CD8-positive, alpha-beta memory T cell (primary cell): ENCODE measurements at regions not wholly inside any gene's neighbourhood (a gene's known extent, or its start where the extent isn't known, plus 50 kb on each side); places are given as distances from the start of the nearest gene placed in this dataset.
"Not testable (repeated sequence)": the region's sequence is repeated elsewhere in the genome, so short reads cannot be mapped to it uniquely, and the experiment has no call there.

Experiments
- CTCF ChIA-PET: fragments of 350-600 bp; sonication (Branson Sonifier 250); formaldehyde crosslinking; loops from one replicate; lab custom pipeline; 2021; ENCODE audit warnings: antibody characterized with exemption; lab: Charles Lee
- POLR2A ChIA-PET: fragments of 350-600 bp; sonication (Branson Sonifier 250); formaldehyde crosslinking; loops from one replicate; lab custom pipeline; 2021; ENCODE audit warnings: antibody characterized with exemption; lab: Charles Lee
- DNase-seq, 5 donors: peaks; one replicate each; pipeline versions ENCODE4 v3.0.0 to v3.0.0-alpha.2; 2020 to 2022; ENCODE audit warnings: mixed read lengths in 1 of 5
- H3K27ac ChIP-seq: one replicate; pipeline ENCODE4 v1.7.0; 2013; ENCODE audit warnings: low read depth, mild to moderate bottlenecking, low read length, moderate library complexity
- H3K27me3 ChIP-seq: 2 replicates; pipeline ENCODE4 v1.7.0; 2013; ENCODE audit warnings: low read length, mild to moderate bottlenecking; ENCODE audit not compliant: insufficient read depth, poor library complexity, severe bottlenecking
- H3K36me3 ChIP-seq: 2 replicates; pipeline ENCODE4 v1.7.0; 2013; ENCODE audit warnings: mild to moderate bottlenecking, low read length, moderate library complexity; ENCODE audit not compliant: insufficient read depth
- H3K4me1 ChIP-seq: 2 replicates; pipeline ENCODE4 v1.7.0; 2013; ENCODE audit warnings: mild to moderate bottlenecking, low read length, moderate library complexity; ENCODE audit not compliant: insufficient read depth
- H3K4me3 ChIP-seq: 2 replicates; pipeline ENCODE4 v1.7.0; 2013; ENCODE audit warnings: mild to moderate bottlenecking, low read length
- H3K9me3 ChIP-seq: 2 replicates; pipeline ENCODE4 v1.7.0; 2013; ENCODE audit warnings: mild to moderate bottlenecking, low read length
- H3K27ac Mint-ChIP-seq, 8 donors: one replicate each; pipeline ENCODE4 v1.8.0; 2020 to 2021; ENCODE audit warnings: mixed read lengths in 8 of 8, mild to moderate bottlenecking in 6 of 8, inconsistent platforms in 3 of 8, moderate library complexity in 3 of 8
- H3K27me3 Mint-ChIP-seq, 2 donors: one replicate each; pipeline ENCODE4 v1.8.0; 2020 to 2021; ENCODE audit warnings: mixed read lengths in 2 of 2, mild to moderate bottlenecking in 1 of 2, moderate library complexity in 1 of 2
- H3K36me3 Mint-ChIP-seq, 3 donors: one replicate each; pipeline ENCODE4 v1.8.0; 2020 to 2021; ENCODE audit warnings: mixed read lengths in 3 of 3, inconsistent platforms in 1 of 3, mild to moderate bottlenecking in 1 of 3
- H3K4me1 Mint-ChIP-seq, 3 donors: one replicate each; pipeline ENCODE4 v1.8.0; 2020 to 2021; ENCODE audit warnings: mixed read lengths in 3 of 3, inconsistent platforms in 1 of 3, mild to moderate bottlenecking in 1 of 3
- H3K4me3 Mint-ChIP-seq, 7 donors: one replicate each; pipeline ENCODE4 v1.8.0; 2020 to 2021; ENCODE audit warnings: mixed read lengths in 7 of 7, mild to moderate bottlenecking in 6 of 7, moderate library complexity in 4 of 7, inconsistent platforms in 2 of 7
- H3K9me3 Mint-ChIP-seq, 5 donors: one replicate each; pipeline ENCODE4 v1.8.0; 2020 to 2022; ENCODE audit warnings: mixed read lengths in 5 of 5, mild to moderate bottlenecking in 3 of 5, moderate library complexity in 2 of 5, inconsistent platforms in 1 of 5

DNA sequence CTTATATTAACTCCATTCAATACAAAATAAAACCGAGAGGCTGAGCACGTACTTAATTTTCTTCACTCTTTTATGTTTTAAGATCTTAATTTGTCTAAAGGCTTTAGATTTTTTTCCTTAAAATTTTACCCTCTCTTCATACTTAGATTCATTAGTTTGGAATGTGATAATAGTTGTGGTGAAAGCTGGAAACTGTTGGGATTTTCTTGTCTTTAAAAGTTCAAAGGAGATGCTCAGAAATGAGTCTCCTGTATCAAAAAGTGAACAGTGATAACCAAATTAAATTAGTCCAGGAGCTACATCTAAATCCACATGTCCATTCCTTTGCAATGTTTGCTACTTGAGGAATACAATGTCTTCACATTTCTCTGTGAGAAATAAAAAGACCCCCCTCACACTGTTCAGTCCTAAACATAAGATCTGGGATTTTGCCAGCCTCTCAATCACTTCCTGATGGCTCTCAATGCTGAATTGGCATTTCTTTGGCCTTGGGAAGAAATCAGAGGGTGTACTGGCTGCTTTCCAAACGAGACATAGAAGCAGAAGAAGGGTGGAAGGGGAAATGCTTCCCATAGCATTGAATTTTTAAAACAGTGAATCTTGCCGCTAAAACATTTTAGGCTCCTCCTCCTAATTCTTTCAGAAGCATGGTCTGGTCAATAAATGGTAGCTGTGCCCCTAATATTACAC lies 245.0 kb downstream of the SHOX2 start:
- no peak overlapping the region for H3K27ac ChIP-seq
- H3K27me3 Mint-ChIP-seq = peaks cover 0 to 3% of the 10 kb centered on the region in 2 donors
- DNase-seq = no peak
- POLR2A ChIA-PET = no interaction called here
- CTCF ChIA-PET = no interaction called here
- peaks cover 0 to 2% (median 0%) of the 10 kb centered on the region in 5 donors for H3K9me3 Mint-ChIP-seq
- H3K27me3 ChIP-seq = no peaks in the 10 kb centered on the region
- H3K4me1 Mint-ChIP-seq = no peaks in the 10 kb centered on the region
- no peaks in the 10 kb centered on the region for H3K4me1 ChIP-seq
- H3K27ac Mint-ChIP-seq = no peak overlapping the region
- no peaks in the 10 kb centered on the region for H3K9me3 ChIP-seq
- no peak overlapping the region for H3K4me3 ChIP-seq
- no peak overlapping the region for H3K4me3 Mint-ChIP-seq
- no peaks in the 10 kb centered on the region for H3K36me3 ChIP-seq
- H3K36me3 Mint-ChIP-seq = no peaks in the 10 kb centered on the region

DNA sequence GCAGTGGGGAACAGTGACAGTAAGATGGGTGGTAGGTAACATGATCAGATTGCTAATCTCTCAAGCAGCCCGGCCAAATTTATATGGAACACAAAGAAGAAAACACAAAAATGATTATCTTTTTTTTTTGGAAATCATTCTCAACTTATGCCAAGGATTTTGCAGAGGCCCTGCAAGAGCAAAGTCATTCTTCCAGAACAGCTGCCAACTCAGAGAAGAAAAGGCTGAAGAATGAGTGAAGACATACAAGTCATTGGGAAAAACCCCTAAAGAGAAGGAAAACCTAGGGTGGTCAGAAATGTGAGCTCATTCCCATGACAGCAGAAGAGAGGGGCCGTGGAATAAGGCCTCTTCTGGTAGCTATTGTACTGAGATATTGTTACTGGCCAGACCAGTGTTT lies 246.7 kb downstream of the SHOX2 start:
- no peaks in the 10 kb centered on the region for H3K36me3 ChIP-seq
- no peak overlapping the region for H3K27ac Mint-ChIP-seq
- H3K4me3 ChIP-seq = no peak overlapping the region
- no peak overlapping the region for H3K4me3 Mint-ChIP-seq
- H3K4me1 ChIP-seq = no peaks in the 10 kb centered on the region
- no peak overlapping the region for H3K27ac ChIP-seq
- H3K27me3 Mint-ChIP-seq = peaks cover 0 to 3% of the 10 kb centered on the region in 2 donors
- CTCF ChIA-PET = no interaction called here
- no peaks in the 10 kb centered on the region for H3K4me1 Mint-ChIP-seq
- H3K36me3 Mint-ChIP-seq = no peaks in the 10 kb centered on the region
- no peaks in the 10 kb centered on the region for H3K9me3 Mint-ChIP-seq
- no peaks in the 10 kb centered on the region for H3K27me3 ChIP-seq
- H3K9me3 ChIP-seq = no peaks in the 10 kb centered on the region
- POLR2A ChIA-PET = no interaction called here
- DNase-seq = no peak

DNA sequence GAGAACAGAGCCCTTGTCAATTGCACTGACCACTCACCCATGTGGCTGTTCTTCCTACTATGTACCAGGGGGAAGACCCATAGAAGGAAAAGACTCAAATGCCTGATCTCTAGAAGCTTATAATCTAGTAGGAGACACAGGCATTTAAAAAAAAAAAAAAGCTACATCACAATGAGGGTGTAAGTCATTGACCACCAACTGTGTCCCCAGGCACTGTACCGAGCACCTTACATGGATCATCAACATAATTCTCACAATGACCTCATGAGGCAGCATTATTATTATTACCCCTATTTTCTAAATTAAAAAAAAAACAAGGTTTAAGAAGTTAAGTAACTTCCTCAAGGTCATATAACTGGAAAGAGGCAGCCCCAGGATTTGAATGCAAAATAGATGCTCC lies 247.4 kb downstream of the SHOX2 start:
- POLR2A ChIA-PET = no interaction called here
- CTCF ChIA-PET = no interaction called here
- Mint-ChIP-seq H3K27me3 (peaks cover 0 to 3% of the 10 kb centered on the region in 2 donors), H3K4me1 (no peaks in the 10 kb centered on the region), H3K27ac (no peak overlapping the region), H3K9me3 (no peaks in the 10 kb centered on the region), H3K4me3 (no peak overlapping the region), H3K36me3 (no peaks in the 10 kb centered on the region)
- DNase-seq = no peak
- H3K36me3 ChIP-seq = no peaks in the 10 kb centered on the region
- no peaks in the 10 kb centered on the region for H3K4me1 ChIP-seq
- no peaks in the 10 kb centered on the region for H3K27me3 ChIP-seq
- H3K4me3 ChIP-seq = no peak overlapping the region
- no peaks in the 10 kb centered on the region for H3K9me3 ChIP-seq
- no peak overlapping the region for H3K27ac ChIP-seq

DNA sequence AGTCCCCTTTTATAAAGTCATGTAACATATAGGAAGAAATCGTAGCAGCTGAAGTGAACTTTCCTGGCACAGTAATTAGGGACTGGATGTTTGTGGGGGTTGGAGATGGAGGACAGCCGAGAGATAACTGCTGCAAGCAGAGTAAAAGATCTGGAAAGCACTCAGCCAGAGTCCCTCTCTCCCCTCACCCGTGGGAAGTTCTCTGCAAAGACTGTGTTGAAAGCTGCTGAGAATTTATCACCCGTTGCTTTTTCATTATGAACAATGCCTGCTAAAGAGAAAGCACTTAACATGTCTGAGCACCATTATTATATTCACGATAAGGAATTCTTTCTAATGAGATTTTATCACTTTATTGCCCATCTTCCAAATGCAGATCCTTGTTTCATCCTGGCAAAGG lies 248.8 kb downstream of the SHOX2 start:
- DNase-seq = no peak
- no peaks in the 10 kb centered on the region for H3K36me3 ChIP-seq
- H3K4me1 Mint-ChIP-seq = no peaks in the 10 kb centered on the region
- no peak overlapping the region for H3K4me3 Mint-ChIP-seq
- no peaks in the 10 kb centered on the region for H3K9me3 ChIP-seq
- no peaks in the 10 kb centered on the region for H3K4me1 ChIP-seq
- ChIA-PET POLR2A (no interaction called here), CTCF (no interaction called here)
- H3K27ac ChIP-seq = no peak overlapping the region
- H3K27me3 Mint-ChIP-seq = peaks cover 0 to 3% of the 10 kb centered on the region in 2 donors
- H3K9me3 Mint-ChIP-seq = no peaks in the 10 kb centered on the region
- no peak overlapping the region for H3K4me3 ChIP-seq
- no peak overlapping the region for H3K27ac Mint-ChIP-seq
- H3K27me3 ChIP-seq = no peaks in the 10 kb centered on the region
- no peaks in the 10 kb centered on the region for H3K36me3 Mint-ChIP-seq

DNA sequence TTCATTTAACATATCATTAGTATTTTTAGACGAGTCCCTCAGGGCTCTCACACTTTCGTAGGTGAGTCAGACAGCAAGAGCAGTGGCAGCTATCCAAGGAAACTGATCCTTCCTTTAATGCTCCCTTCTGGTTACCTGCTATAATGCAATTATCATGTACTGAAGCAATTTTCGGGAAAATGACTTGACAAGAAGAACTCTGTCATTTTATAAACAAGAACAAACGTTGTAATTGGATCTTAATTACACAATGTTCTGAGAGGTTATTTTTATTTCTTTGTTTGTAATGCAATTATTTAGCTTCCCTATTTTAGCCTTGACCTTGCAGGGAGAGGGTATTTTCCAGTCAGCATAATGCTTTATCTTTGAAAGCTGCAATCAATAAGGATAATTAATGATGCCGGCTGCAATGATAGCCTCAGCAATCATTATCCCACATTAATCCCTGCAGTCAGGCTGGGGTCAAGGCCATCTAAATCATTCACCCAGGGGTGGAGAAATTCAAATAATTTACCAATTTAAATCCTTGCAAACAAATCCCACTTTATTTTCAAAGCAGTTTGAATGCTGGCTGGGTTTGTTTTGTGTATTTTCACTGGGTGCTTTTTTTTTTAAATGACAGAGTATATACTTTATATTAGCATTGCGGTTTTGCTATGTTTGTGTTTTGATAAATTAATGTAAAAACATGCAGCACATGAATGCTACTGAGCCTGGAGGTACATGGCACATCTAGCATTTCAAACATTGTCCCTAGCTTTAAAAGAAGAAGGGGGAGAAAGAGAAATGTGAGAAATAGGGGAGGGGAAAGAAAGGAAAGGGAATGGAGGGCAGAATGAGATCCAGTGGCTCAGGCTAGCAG lies 249.9 kb downstream of the SHOX2 start:
- Histone ChIP-seq H3K27me3 (no peaks in the 10 kb centered on the region), H3K9me3 (no peaks in the 10 kb centered on the region), H3K4me1 (no peaks in the 10 kb centered on the region), H3K4me3 (no peak overlapping the region), H3K27ac (no peak overlapping the region), H3K36me3 (no peaks in the 10 kb centered on the region)
- CTCF ChIA-PET = no interaction called here
- POLR2A ChIA-PET = no interaction called here
- Mint-ChIP-seq H3K4me1 (no peaks in the 10 kb centered on the region), H3K4me3 (no peak overlapping the region), H3K36me3 (no peaks in the 10 kb centered on the region), H3K27ac (no peak overlapping the region), H3K9me3 (no peaks in the 10 kb centered on the region), H3K27me3 (peaks cover 0 to 4% of the 10 kb centered on the region in 2 donors)
- no peak for DNase-seq

DNA sequence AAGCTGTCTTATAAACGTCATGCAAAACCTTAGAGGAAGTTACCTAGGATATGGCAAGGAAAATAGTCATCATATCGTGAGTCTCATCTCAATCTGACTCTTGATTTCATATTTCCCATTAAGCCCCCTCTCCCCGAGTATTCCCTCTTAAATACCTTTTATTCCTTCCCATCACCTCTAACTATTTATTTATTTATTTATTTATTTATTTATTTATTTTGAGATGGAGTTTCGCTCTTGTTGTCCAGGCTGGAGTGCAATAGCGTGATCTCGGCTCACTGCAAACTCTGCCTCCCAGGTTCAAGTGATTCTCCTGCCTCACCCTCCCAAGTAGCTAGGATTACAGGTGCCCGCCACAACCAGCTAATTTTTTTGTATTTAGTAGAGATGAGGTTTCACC lies 260.4 kb downstream of the SHOX2 start:
- DNase-seq, H3K9me3 ChIP-seq, H3K4me3 ChIP-seq, H3K36me3 ChIP-seq, POLR2A ChIA-PET, H3K4me3 Mint-ChIP-seq, H3K27ac ChIP-seq, CTCF ChIA-PET, H3K27ac Mint-ChIP-seq, H3K4me1 Mint-ChIP-seq, H3K27me3 Mint-ChIP-seq, H3K4me1 ChIP-seq, H3K36me3 Mint-ChIP-seq, H3K27me3 ChIP-seq, H3K9me3 Mint-ChIP-seq: not testable (repeated sequence)

DNA sequence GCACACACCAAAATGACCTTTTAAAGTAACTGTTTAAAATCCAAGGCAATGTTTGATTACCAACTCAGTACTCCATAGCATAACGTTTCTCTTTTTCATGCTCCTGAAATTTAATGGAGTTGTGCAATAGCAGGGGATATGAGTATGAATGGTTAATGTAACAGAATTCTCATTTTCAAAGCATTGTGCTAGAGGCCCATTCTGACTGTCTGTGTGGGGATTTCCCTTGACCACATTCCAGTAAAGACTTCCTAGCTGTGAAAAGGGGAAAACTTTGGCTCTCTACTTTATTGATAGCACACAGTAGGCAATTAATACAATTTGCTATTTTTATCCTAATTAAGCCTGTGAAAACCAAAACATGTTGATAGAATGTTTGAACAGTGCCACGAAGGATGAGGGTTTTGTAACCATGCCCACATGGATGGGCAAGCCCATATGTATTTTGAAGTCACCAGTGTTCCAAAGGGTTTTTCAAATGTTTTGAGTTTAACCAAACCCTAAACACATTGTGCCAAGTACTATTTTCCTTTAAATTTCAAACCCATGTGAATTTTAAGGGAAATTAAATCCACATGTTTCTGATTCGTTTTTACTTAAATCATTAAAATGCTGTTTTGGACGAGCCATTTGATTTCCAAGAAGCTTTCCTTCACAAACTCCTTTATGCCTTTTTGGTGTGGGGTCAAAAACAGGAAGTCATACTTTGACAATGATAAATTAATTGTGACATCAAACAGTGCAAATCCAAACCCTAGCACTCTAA lies 261.2 kb downstream of the SHOX2 start:
- H3K36me3 ChIP-seq = no peaks in the 10 kb centered on the region
- ChIA-PET POLR2A (no interaction called here), CTCF (no interaction called here)
- no peak overlapping the region for H3K27ac ChIP-seq
- H3K27me3 ChIP-seq = no peaks in the 10 kb centered on the region
- no peaks in the 10 kb centered on the region for H3K9me3 ChIP-seq
- no peak for DNase-seq
- no peaks in the 10 kb centered on the region for H3K4me1 ChIP-seq
- Mint-ChIP-seq H3K4me3 (no peak overlapping the region), H3K36me3 (no peaks in the 10 kb centered on the region), H3K9me3 (peaks cover 0 to 1% (median 0%) of the 10 kb centered on the region in 5 donors), H3K4me1 (no peaks in the 10 kb centered on the region), H3K27ac (no peak overlapping the region), H3K27me3 (no peaks in the 10 kb centered on the region)
- no peak overlapping the region for H3K4me3 ChIP-seq

DNA sequence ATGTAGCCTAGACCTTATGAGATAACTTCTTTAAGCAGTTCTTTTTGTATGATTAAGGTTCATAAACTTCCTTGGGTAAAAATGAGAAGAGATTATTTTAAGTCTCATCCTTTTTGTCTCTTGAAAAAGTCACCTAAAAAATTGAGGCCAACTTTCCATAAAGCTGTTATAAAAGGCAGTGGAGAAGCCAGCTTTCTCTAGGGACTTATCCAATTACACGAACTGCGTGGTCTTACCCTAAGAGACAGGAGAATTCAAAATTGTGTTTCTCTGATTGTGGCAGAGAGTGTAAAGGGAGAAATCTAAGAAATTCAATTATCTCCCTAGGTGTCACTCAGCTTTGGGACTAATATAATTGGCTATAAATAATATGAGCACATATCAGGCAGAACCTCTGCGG lies 262.0 kb downstream of the SHOX2 start:
- no peak for DNase-seq
- Histone ChIP-seq H3K9me3 (no peaks in the 10 kb centered on the region), H3K36me3 (no peaks in the 10 kb centered on the region), H3K27me3 (no peaks in the 10 kb centered on the region), H3K4me3 (no peak overlapping the region), H3K27ac (no peak overlapping the region), H3K4me1 (no peaks in the 10 kb centered on the region)
- Mint-ChIP-seq H3K36me3 (no peaks in the 10 kb centered on the region), H3K4me3 (no peak overlapping the region), H3K27ac (no peak overlapping the region), H3K4me1 (no peaks in the 10 kb centered on the region), H3K9me3 (peaks cover 0 to 1% (median 0%) of the 10 kb centered on the region in 5 donors), H3K27me3 (no peaks in the 10 kb centered on the region)
- ChIA-PET CTCF (no interaction called here), POLR2A (no interaction called here)
